8988T (cell line): ENCODE measurements at regions not wholly inside any gene's neighbourhood (a gene's known extent, or its start where the extent isn't known, plus 50 kb on each side); places are given as distances from the start of the nearest gene placed in this dataset.

Source experiments
- DNase-seq: peaks from one replicate; pipeline ENCODE4 v3.0.0; 2011

DNA sequence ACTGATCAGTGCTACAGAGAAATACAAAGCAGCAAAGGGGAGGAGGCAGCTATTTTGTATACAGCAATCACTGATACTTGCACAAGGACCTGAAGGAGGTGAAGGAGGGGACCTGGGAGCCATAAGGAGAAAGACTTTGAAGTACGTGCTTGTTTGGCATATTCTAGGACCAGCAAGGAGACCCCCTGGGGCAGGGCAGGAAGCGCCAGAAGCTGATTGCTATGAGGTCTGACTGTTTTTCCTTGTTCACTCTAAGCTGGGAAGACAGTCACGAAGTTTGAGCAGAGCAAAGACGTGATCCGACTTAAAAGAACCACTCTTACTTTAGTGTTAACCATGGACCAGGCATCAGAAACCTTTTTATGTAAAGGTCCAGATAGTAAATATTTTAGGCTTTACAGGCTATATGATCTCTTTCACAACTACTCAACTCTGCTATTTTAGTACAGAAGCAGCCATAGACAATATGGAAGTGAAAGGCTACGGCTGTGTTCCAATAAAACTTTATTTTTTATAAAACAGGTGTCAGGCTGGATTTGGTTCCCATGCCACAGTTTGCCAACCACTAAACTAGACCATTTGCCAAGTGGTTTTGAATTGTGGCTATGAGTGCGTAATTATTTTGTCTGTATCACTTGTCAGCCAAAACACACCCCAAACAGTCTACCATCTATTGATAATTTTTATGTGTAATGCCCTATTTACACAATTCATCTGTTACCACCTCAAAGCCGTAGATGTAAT lies 217.9 kb downstream of the PRL start:
- no peak for DNase-seq

DNA sequence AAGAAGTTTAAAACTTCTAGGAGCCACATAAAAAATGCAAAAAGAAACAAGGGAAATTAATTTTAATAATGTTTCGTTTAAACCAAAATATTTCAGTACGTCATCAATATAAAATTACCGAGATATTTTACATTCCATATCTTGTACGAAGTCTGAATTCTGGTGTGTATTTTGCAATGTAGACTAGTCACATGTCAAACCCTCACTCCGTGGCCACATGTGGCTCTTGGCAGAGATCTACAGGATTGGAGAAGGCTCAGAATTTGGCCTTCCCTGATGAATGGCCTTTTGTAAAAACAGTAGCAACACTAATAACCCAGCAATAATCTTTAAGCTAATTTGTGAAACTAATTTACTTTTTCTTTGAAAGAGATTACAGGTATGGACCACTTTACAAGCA lies 217.1 kb downstream of the PRL start:
- no peak for DNase-seq

DNA sequence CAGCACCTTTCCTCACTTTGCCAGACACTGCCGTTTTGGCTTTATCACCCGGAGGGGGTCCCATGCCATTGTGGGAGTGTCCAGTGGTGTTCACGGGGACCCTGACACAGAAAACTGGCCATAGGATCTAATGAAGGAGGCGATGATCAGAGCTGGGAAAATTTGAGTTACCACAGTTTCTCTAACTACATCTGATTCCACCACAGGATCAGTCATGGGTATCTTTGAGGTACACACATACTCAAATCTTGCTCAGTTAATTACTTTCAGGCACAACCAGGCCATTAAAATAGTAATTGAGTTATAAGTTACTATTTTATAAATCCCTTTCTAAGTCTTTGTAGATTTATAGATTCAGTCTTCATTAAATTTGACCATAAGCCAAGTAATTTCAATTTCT lies 215.1 kb downstream of the PRL start:
- no peak for DNase-seq

DNA sequence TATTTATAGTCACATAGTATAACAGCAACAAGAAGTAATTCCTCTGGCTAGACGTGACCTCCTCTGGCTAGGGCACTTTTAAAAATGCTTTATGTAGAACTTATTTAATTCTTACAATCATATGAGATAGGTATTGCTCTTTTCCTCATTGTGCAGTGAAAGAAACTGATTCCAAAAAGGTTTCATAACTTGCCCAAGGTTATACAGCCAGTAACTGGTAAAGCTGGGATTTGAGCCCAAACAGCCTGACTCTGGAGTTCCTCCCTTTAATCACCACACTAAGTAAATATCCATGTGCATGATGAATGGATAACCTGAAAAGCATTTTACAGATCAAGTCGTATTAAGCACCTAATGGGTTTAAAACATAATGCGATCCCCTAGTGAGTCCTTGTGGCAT lies 214.6 kb downstream of the PRL start:
- no peak for DNase-seq

DNA sequence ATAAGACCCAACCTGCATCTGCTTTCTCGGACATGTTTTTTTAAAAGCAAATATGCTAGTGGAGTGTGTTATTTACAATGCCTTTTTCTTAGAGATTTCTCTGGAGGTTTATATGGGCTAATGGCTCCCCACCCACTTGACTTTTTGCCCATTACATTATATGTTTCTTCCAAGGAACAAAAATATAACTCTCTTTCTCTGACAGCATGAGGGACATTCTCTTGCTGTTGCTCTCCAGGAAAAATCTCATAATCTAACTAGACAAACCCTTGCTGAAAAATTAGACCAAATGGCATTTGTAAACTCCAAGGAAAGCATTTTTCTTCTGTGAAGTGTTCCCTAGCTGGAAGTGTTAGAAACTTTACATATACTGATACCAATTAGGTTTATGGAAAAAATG lies 213.7 kb downstream of the PRL start:
- DNase-seq: no peak

DNA sequence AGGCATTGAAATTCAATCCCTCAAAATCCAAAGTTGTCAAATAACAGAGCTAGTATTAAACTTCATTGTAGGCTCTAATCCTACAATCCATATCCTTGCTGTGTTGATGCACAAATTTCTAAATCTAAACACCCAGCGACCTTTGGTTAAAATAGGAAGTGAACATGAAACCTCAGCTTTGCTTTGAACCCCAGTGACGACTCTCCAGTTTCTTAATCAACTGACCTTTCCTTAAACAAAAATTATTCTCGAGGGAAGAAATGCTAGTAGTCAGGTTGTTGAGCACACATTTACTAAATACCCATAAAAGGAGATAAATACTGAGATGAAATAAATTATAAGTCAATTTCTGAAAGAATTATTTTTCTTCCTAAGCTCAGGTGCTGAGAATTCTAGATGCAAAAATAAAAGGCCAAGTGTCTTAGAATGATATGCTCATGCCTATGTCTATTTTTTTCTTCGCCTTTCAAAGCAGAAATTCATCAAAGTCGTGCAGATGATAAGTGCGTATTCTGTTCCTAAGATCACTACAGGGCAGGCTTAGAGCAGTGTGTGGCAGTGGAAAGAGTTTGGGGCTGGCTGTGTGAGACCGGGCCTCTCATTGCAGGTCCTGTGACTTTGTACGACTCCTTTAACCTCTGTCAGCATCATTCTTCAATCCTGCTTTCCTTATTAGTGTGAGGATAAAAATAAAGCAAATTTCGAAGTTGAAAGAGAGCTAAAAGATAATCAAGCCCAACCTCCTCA lies 208.7 kb downstream of the PRL start:
- no peak for DNase-seq

DNA sequence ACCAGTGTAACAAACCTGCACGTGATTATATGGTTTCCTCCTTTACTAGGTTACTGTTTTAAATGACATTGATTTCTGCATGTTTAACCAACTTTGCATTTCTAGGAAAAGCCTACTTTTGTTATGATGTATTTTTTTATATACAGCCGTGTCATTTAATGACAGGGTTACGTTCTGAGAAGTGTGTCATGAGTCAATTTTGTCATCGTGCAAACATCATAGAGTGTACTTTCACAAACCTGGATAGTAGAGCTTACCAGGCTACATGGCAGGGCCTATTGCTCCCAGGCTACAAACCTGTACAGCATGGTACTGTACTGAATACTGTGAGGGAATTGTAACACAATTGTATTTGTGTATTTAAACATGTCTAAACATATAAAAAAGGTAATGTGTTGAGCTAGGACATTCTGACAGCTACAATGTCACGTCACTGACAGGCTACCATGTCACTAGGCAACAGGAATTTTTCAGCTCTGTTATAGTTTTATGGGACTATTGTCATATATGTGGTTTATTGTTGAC lies 205.3 kb downstream of the PRL start:
- DNase-seq: no peak

DNA sequence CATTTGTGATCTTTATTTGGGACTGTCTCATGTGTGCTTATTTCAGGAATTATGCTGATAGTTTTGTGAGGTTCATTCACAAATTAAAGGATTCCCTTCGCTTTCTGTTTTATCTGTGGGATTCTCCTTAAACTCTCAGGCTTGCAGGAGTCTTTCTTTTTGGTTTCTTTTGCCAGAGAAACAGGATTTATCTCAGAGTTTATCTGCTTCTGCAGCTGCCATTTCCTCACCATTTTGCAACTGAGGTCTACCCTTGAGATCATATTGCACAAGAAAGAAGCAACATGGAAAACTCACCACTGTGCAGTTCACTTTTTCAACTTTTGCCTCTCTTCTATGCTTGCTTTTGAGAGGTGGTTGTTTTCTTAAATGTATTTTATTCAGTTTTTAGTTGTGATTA lies 201.0 kb downstream of the PRL start:
- no peak for DNase-seq

DNA sequence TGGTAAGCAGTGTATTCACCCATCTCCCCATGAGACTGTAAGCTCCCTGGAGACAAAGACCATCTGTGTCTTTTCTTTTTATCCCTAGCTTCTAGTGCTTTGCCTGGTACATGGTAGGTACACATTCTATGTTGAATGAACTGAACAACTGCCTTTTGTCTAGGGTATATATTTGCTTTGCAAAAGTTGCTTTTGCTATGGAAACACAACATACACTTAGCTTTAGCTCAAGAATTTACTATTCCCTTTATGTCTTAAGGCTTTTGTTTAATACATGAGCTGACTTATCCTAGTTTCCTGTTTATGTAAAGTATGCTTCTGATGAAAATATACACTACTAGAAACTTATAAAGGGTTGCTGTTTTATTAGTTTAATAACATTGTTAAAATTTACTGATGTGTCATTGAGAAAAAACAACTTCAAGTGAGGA lies 198.2 kb downstream of the PRL start:
- no peak for DNase-seq

DNA sequence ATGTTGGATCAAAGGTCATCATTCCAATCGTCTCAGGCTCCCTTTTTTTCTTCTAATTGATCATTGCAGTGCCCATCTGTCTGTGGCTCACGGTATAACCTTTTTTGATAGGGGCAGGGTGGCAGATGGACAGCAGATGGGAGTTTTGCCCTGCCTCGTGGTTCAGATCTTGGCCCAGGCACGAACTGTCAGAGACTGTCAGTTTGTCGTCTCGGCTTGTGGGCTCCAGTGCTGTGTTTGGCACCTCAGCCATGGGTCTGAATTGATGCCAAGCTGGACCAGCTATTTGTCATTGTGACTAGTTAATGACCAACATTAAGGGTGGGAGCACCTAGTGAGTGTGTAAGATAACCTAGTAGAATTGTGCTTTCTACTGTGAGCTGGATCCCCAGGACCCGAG lies 197.6 kb downstream of the PRL start:
- no peak for DNase-seq

DNA sequence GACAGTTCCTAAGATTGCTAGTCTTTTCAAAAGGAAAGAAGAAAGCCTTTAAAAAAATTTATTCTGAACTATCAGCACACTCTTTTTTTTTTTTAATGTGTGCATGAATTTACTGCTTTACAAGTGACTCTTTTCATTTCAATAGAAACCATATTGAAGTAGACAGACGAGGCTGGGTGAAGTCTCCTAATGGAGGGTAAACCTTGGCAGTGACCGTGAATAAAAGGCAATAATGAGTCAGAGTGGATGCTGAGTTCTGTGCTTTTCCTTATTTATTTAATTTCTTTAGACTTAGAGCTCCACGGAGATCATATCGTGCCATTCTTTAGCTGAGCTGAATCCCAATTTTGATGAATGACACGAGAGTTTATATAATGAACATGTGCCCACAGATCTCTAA lies 196.9 kb downstream of the PRL start:
- no peak for DNase-seq

DNA sequence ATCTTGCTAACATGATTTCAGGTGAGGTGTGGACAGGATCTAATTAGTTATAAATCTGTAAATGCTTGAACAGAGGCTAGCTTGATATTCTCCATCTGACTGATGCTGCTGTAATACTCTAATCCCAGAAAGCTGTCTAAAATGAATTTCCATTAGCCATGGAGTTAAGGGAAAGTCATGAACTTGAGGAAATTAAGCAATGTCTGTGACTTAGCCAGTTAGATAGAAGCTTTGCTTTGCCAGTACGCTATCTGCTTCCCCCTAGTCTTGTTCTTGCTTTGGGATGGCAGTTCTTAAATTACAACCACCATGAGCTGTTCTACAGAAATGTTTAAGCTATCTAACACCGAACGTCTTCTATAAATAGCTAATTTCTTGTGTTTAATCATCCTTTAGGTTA lies 195.7 kb downstream of the PRL start:
- no peak for DNase-seq

DNA sequence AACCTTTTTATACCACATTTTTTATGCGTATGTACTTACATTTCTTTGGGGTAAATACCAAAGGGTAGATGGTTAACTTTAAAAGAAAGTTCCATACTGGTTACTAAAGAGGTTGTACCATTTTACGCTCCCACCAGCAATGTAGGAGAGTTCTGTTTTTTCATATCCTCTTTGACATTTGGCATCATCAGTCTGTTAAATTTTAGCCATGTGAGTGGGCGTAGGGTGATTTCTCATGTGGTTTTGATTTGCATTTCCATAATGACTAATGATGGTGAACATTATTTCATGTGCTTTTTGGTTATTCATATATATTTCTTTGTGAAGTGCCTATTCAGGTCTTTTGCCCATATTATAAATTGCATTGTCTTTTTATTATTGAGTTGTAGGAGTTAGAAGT lies 194.2 kb downstream of the PRL start:
- DNase-seq: no peak

DNA sequence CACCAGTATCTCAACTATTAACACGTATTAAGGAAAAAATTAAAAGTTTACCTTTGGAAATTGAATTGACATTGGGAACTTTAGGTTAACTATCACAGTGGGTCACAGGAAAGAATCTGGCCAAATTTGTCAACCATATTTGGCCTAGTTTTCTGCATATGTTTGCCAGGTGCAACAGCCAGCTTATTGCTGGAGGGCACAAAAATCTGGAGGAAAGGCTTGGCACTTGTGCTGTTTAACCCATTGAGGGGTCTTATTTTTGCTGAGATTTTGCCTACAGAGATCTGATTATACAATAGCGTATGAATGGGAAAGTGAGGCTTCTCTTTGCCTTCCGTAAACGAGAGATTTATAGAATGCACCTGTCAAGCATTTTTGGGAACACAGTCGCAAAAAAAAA lies 190.4 kb downstream of the PRL start:
- DNase-seq: no peak

DNA sequence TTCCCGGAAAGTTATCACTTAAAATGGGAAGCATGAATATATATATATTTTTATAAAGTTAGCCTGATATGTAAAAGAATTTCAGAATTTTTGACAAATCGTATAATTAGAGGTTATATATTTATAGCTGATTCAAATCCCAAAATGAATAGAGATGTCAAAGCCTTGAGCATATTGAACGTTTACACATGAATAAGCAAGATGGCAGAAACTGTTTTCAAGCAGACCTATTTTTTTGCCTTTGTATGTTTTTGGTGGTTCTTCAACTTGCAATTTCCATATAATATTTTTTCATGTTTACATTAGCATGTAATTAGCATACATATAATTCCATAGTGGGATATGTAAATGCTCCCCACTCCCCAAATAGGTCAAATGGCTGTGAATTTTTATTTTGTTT lies 189.9 kb downstream of the PRL start:
- DNase-seq: no peak

DNA sequence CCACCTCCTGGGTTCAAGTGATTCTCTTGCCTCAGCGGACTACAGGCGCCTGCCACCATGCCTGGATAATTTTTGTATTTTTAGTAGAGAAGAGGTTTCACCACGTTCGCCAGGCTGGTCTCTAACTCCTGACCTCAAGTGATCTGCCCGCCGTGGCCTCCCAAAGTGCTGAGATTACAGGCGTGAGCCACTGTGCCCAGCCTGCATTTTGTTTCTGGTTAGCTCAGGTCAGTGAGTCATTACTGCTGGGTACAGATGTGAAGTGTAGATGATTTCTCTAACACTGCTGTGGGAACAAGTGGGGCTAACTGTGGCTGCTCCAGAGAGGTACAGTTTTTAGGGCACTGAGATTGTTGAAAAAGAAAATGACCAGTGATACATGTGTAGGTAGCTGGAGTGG lies 188.6 kb downstream of the PRL start:
- no peak for DNase-seq

DNA sequence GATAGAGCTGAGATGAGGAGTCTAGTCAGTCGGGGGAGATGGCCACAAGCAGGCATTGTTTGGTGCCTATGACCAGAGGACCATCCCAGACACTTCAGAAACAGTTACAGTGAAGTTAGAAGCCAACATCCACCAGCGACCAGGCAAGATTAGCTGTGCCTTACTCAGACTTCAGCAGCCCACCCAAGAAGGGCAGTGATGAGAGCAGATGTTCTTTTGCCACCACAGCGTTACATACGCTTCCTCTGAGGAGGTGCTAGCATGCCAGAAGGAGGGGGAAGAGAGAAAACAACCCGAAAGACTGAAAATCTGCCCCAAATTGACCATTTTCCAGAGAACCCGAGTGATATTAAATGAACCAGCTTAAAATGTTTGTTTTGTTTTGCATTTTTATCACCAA lies 186.8 kb downstream of the PRL start:
- no peak for DNase-seq

DNA sequence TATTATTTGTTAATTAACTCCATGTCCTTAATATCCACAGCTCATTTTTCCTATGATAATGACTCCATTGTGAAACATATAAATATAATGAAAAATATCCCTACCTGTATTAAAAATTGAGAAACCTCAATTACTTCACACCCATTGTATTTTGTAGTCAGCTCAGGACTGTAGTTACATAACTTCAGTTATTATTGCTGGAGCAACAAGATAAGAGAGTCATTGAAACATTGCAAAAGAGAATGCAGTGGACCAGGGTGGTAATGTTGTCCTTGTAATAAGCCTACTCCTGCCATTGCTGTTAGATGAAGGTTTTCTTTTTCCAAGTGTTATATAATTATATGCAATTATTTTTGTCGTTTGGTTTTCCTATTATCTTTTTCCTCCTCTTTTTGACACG lies 184.4 kb downstream of the PRL start:
- DNase-seq: no peak

DNA sequence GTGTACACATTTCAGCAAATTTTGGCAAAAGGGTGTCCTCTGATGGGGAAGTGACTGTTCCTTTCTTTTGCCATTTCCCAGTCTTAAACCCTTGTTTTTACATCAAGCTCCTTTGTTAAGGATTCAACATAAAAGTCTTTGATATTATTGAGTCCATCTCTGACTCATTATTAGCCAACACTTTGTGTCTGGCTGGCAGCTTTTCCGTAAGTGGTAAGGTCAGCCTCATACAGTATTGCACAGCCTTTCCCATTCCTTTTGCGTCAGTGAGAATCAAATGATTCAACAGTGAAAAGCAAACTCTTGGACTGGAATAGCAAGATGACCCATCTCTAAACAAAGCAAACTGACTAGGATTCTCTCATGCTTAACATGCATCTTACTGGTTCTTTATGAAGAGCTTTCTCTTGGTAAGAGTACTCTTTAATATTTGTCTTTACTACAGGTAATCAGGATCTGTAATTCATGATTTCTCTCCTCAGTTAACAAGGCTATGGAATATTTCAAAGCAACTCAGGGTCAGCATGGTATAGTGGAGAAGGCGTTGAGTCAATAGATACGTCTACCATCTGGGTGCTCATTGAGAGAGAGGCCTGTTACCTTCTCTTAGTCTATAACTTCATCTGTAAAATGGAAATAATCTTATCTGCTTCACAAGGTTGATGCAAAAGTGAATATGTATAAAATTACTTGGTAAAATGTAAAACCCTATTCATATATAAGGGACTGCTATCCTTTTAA lies 183.6 kb downstream of the PRL start:
- no peak for DNase-seq

DNA sequence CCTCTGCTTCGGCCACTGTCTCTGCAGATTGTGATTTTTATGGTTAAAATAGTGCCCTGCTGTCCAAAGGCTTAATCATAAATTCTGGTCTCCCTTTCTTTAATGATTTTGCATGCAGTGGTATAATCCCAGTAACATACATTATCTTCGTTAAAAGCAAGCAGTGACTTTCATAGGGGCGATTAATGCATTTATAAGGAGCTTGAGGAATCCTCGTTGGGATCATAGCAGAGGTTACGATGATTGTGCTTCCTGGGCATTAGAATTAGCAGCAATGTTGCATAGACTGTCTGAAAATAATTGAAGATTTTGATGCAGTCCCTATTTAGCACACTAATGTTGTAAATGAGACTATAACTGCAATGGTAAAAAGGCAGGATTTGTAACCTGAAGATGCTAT lies 181.3 kb downstream of the PRL start:
- no peak for DNase-seq

DNA sequence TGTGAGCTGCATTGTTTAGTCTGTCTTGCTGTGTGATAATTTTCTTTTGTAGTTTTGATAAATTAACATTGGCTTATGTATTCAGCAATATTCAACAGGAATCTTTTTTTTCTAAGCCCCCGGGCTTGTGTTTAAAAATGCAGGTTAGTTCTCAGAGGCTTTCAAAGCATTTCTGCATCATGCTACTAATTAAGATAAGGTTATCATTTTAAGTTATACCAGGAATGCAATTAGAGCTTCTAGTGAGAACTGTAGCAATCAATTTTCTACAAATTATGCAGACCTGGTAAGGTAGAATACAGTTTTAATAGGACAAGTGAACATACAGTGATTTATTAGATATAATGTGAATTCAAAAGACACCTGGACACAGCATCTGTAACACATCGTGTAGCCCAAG lies 179.2 kb downstream of the PRL start:
- no peak for DNase-seq

DNA sequence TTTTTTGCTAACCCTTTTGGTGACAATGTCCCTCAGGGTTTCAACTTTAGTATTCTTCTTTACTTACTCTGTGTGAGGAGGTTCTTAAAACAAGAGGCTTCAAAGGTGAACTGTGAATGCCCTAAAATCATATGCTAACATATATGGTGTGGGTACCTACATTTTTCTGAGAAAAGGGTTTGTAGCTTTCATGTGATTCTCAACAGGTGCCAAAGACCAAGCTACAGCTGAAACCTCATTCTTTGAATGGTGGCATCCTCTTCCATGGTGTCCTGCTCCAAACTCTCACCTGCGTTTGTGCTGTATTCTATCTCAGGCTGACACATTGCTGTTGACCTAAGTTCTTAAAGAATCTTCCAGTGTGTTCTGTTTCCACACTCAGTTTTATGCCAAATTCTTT lies 177.3 kb downstream of the PRL start:
- DNase-seq: no peak

DNA sequence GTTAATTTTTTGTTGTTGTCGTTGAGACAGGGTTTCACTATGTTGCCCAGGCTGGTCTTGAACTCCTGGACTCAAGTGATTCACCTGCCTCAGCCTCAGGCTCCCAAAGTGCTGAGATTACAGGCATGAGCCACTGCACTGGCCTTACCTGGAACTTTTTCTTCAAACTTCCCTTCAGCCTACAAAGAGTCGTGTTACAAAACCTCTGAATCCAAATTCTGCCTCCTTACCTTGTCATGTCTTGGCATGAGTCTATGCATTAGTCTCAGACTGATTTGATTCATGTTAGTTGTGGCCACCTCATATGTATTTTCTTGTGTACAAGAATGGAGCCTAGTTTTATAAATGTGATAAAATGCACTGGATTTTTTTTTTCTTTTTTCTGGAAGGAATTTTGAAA lies 172.1 kb downstream of the PRL start:
- no peak for DNase-seq

DNA sequence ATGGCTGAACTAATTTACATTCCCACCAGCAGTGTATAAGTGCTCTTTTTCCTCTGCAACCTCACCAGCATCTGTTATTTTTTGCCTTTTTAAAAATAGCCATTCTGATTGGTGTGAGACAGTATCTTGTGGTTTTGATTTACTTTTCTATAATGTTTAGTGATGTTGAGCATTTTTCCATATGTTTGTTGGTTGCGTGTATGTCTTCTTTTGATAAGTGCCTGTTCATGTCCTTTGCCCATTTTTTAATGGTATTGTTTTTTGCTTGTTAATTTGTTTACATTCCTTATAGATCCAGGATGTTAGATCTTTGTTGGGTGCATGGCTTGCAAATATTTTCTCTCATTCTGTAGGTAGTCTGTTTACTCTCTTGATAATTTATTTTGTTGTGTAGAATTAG lies 169.9 kb downstream of the PRL start:
- no peak for DNase-seq
